HG03469 (cell line): ENCODE measurements at regions not wholly inside any gene's neighbourhood (a gene's known extent, or its start where the extent isn't known, plus 50 kb on each side); places are given as distances from the start of the nearest gene placed in this dataset.
"Not testable (repeated sequence)": the region's sequence is repeated elsewhere in the genome, so short reads cannot be mapped to it uniquely, and the experiment has no call there.

Source experiments
- ATAC-seq: cut with Tn5 transposase; IDR thresholded peaks from one replicate; pipeline ENCODE4 v1.9.1; 2021; ENCODE audit warnings: mild to moderate bottlenecking, moderate library complexity, moderate number of reproducible peaks; ENCODE audit not compliant: unreplicated experiment

GRCh38 chr13:80523134-80523533, 182.2 kb upstream of the SPRY2 start:
- ATAC-seq, result no peak

- not testable (repeated sequence) for ATAC-seq
Measured at GRCh38 chr13:80522463-80522862, 181.5 kb upstream of the SPRY2 start.

- no peak for ATAC-seq
Measured at GRCh38 chr13:80516818-80517348, 176.0 kb upstream of the SPRY2 start.

GRCh38 chr13:80515296-80515695, 174.4 kb upstream of the SPRY2 start:
- no peak for ATAC-seq

- no peak for ATAC-seq
Measured at GRCh38 chr13:80513196-80513595, 172.3 kb upstream of the SPRY2 start.

GRCh38 chr13:80510686-80511085, 169.8 kb upstream of the SPRY2 start:
- no peak for ATAC-seq

- ATAC-seq, result no peak
Measured at GRCh38 chr13:80509264-80509663, 168.3 kb upstream of the SPRY2 start.

- no peak for ATAC-seq
Measured at GRCh38 chr13:80508031-80508430, 167.1 kb upstream of the SPRY2 start.

- ATAC-seq, result no peak
Measured at GRCh38 chr13:80504453-80504852, 163.5 kb upstream of the SPRY2 start.

- no peak for ATAC-seq
Measured at GRCh38 chr13:80502359-80502758, 161.4 kb upstream of the SPRY2 start.

GRCh38 chr13:80501556-80501955, 160.6 kb upstream of the SPRY2 start:
- no peak for ATAC-seq

- ATAC-seq, result no peak
Measured at GRCh38 chr13:80499536-80500290, 158.8 kb upstream of the SPRY2 start.

- ATAC-seq, result no peak
Measured at GRCh38 chr13:80498433-80498832, 157.5 kb upstream of the SPRY2 start.

- ATAC-seq, result no peak
Measured at GRCh38 chr13:80497978-80498377, 157.1 kb upstream of the SPRY2 start.

- ATAC-seq, result no peak
Measured at GRCh38 chr13:80497439-80497838, 156.5 kb upstream of the SPRY2 start.

- no peak for ATAC-seq
Measured at GRCh38 chr13:80496721-80497397, 155.9 kb upstream of the SPRY2 start.

- ATAC-seq, result not testable (repeated sequence)
Measured at GRCh38 chr13:80490491-80490943, 149.6 kb upstream of the SPRY2 start.

GRCh38 chr13:80486402-80486801, 145.5 kb upstream of the SPRY2 start:
- ATAC-seq, result no peak

- no peak for ATAC-seq
Measured at GRCh38 chr13:80483157-80483556, 142.2 kb upstream of the SPRY2 start.

GRCh38 chr13:80481588-80481987, 140.7 kb upstream of the SPRY2 start:
- no peak for ATAC-seq

- ATAC-seq, result no peak
Measured at GRCh38 chr13:80477661-80478443, 136.9 kb upstream of the SPRY2 start.
